ENCODE measurements at regions not wholly inside any gene's neighbourhood (a gene's known extent, or its start where the extent isn't known, plus 50 kb on each side); places are given as distances from the start of the nearest gene placed in this dataset.

DNA sequence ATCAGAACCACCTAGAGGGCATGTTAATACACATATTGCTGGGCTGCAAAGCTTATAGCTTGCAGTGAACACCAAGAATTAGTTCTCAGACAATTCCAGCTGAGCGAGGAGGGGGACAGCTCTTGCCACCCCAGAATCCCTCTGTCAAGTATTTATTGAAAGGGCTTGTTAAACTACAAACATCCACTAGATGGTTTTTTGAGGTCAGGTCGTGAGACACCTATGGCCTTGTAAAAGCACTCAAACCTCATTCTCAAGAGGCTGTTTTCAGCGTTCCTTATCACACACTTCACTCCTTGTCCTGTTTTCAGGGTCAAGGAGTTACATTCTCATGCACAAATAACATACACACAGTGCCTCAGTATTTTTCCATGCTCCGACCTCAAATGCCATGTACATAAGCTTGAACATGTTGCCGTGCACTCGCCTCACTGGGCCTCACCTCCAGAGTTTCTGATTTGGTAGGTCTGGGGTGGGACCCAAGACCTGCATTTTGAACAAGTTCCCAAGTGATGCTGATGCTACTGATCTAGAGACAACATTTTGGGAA, 98.8 kb upstream of the PTPRR start:
- TF ChIP-seq, protein P1, sequence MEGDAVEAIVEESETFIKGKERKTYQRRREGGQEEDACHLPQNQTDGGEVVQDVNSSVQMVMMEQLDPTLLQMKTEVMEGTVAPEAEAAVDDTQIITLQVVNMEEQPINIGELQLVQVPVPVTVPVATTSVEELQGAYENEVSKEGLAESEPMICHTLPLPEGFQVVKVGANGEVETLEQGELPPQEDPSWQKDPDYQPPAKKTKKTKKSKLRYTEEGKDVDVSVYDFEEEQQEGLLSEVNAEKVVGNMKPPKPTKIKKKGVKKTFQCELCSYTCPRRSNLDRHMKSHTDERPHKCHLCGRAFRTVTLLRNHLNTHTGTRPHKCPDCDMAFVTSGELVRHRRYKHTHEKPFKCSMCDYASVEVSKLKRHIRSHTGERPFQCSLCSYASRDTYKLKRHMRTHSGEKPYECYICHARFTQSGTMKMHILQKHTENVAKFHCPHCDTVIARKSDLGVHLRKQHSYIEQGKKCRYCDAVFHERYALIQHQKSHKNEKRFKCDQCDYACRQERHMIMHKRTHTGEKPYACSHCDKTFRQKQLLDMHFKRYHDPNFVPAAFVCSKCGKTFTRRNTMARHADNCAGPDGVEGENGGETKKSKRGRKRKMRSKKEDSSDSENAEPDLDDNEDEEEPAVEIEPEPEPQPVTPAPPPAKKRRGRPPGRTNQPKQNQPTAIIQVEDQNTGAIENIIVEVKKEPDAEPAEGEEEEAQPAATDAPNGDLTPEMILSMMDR (IDR thresholded peaks at IDR 0.05), result peak in 1 of 6 experiments; percentile 31
- TF ChIP-seq POLR2A (IDR thresholded peaks at IDR 0.05), result no peak
